Cardiac muscle cell (in vitro differentiated cells and primary cell): ENCODE measurements at regions not wholly inside any gene's neighbourhood (a gene's known extent, or its start where the extent isn't known, plus 50 kb on each side); places are given as distances from the start of the nearest gene placed in this dataset.
"Not testable (repeated sequence)": the region's sequence is repeated elsewhere in the genome, so short reads cannot be mapped to it uniquely, and the experiment has no call there.

Experiments used
- DNase-seq, 2 donors: peaks; one replicate each; pipeline versions ENCODE4 v3.0.0 to v3.0.0-alpha.2; 2010 to 2017; ENCODE audit warnings: low read depth in 1 of 2, low spot score in 1 of 2
- H3K27ac ChIP-seq: fragments of 200-600 bp; sonication (generic); 2 replicates; pipeline ENCODE4 v1.5.1; 2016
- H3K27me3 ChIP-seq: fragments of 200-600 bp; sonication (generic); 2 replicates; pipeline ENCODE4 v1.6.0; 2016; ENCODE audit warnings: control low read depth
- H3K36me3 ChIP-seq: fragments of 200-600 bp; sonication (generic); 2 replicates; pipeline ENCODE4 v1.5.1; 2016; ENCODE audit warnings: control low read depth
- H3K4me1 ChIP-seq: fragments of 200-600 bp; sonication (generic); 2 replicates; pipeline ENCODE4 v1.8.1; 2017; ENCODE audit warnings: low read depth, mild to moderate bottlenecking, mixed run types
- H3K4me3 ChIP-seq: fragments of 200-600 bp; sonication (generic); 2 replicates; pipeline ENCODE4 v1.5.1; 2016; ENCODE audit warnings: mild to moderate bottlenecking
- H3K9me3 ChIP-seq: fragments of 200-600 bp; sonication (generic); 2 replicates; pipeline ENCODE4 v1.5.1; 2017; ENCODE audit warnings: low read depth, mild to moderate bottlenecking, control low read depth
- TF ChIP-seq, protein P1 (sequence below): IDR thresholded peaks from 2 replicates; pipeline ENCODE4 v1.5.1; 2012; ENCODE audit warnings: low read depth, mild to moderate bottlenecking, low read length

DNA sequence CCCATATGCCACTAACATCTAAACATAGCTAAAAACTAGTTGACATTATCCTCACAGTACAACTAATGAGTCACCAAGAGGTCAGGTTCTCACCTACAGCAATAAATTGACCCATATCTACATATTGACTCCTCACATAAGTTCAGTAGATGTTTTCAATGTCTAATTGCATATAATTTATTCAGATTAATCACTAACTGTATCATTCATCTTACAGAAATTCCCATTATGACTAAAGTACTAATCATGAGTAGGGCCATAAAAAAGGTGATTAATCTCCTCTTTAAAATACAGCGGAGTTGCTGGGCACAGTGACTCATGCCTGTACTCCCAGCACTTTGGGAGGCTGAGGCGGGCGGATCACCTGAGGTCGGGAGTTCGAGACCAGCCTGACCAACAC, 82.4 kb upstream of the ST3GAL6 start:
- H3K27me3 ChIP-seq = no peaks in the 10 kb centered on the region

DNA sequence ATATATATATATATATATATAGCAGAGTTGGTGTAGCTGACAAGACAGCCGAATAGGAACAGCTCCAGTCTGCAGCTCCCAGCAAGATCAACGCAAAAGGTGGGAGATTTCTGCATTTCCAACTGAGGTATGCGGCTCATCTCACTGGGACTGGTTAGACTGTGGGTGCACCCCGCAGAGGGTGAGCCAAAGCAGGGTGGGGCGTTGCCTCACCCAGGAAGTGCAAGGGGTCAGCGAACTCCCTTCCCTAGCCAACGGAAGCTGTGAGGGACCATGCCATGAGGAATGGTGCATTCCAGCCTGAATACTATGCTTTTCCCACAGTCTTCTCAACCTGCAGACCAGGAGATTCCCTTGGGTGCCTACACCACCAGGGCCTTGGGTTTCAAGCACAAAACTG, 81.7 kb upstream of the ST3GAL6 start:
- TF ChIP-seq, protein P1, sequence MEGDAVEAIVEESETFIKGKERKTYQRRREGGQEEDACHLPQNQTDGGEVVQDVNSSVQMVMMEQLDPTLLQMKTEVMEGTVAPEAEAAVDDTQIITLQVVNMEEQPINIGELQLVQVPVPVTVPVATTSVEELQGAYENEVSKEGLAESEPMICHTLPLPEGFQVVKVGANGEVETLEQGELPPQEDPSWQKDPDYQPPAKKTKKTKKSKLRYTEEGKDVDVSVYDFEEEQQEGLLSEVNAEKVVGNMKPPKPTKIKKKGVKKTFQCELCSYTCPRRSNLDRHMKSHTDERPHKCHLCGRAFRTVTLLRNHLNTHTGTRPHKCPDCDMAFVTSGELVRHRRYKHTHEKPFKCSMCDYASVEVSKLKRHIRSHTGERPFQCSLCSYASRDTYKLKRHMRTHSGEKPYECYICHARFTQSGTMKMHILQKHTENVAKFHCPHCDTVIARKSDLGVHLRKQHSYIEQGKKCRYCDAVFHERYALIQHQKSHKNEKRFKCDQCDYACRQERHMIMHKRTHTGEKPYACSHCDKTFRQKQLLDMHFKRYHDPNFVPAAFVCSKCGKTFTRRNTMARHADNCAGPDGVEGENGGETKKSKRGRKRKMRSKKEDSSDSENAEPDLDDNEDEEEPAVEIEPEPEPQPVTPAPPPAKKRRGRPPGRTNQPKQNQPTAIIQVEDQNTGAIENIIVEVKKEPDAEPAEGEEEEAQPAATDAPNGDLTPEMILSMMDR = no peak
- Histone ChIP-seq H3K4me3 (no peak overlapping the region), H3K4me1 (no peaks in the 10 kb centered on the region), H3K9me3 (no peaks in the 10 kb centered on the region), H3K27me3 (no peaks in the 10 kb centered on the region), H3K36me3 (no peaks in the 10 kb centered on the region), H3K27ac (no peak overlapping the region)
- no peak for DNase-seq

More for the DNA sequence above, 82.4 kb upstream of the ST3GAL6 start:
- Histone ChIP-seq H3K4me3 (no peak overlapping the region), H3K27ac (no peak overlapping the region), H3K9me3 (no peaks in the 10 kb centered on the region), H3K4me1 (no peaks in the 10 kb centered on the region), H3K36me3 (no peaks in the 10 kb centered on the region)
- no peak for DNase-seq
- TF ChIP-seq, protein P1 = no peak

DNA sequence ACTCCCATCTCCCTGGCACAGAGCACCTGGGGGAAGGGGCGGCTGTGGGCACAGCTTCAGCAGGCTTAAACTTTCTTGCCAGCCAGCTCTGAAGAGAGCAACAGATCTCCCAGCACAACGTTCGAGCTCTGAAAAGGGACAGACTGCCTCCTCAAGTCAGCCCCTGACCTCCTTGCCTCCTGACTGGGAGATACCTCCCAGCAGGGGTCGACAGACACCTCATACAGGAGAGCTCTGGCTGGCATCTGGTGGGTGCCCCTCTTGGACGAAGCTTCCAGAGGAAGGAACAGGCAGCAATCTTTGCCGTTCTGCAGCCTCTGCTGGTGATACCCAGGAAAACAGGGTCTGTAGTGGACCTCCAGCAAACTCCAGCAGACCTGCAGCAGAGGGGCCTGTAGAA, 80.7 kb upstream of the ST3GAL6 start:
- not testable (repeated sequence) for H3K27ac ChIP-seq, H3K4me1 ChIP-seq, H3K27me3 ChIP-seq, H3K9me3 ChIP-seq, DNase-seq, H3K36me3 ChIP-seq, H3K4me3 ChIP-seq

DNA sequence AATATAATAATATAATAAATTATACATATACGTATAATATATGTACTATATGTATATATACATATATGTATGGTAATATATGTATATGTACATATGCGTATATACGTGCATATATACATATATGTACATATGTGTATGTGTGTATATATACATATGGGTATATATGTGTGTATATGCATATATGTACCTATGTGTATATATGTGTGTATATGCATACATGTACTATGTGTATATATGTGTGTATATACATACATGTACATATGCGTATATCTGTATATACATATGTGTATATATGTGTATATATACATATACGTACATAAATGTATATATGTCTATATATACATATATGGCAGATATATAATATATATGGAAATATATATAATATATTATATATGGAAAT, 74.8 kb upstream of the ST3GAL6 start:
- no peaks in the 10 kb centered on the region for H3K4me1 ChIP-seq
- H3K36me3 ChIP-seq = no peaks in the 10 kb centered on the region
- H3K9me3 ChIP-seq = no peaks in the 10 kb centered on the region
- TF ChIP-seq, protein P1 = no peak
- no peak for DNase-seq
- H3K27ac ChIP-seq = no peak overlapping the region
- H3K27me3 ChIP-seq = no peaks in the 10 kb centered on the region
- no peak overlapping the region for H3K4me3 ChIP-seq

DNA sequence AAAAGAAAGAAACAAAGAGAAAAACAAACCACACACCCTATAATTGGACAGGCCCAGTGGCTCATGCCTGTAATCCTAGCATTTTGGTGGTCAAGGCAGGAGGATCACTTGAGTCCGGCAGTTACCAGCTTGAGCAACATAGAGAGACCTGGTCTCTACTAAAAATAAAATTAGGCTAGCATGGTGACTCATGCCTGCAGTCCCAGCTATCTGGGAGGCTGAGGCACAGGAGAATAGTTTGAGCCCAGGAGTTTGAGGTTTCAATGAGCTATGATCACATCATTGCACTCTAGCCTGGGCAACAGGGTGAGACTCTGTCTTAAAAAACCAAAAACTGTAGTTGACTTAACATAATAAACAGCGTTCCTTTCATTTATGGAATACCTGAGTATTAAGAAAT, 72.3 kb upstream of the ST3GAL6 start:
- Histone ChIP-seq H3K9me3 (no peaks in the 10 kb centered on the region), H3K36me3 (no peaks in the 10 kb centered on the region), H3K4me1 (no peaks in the 10 kb centered on the region), H3K27ac (no peak overlapping the region), H3K4me3 (no peak overlapping the region), H3K27me3 (no peaks in the 10 kb centered on the region)
- TF ChIP-seq, protein P1 = no peak
- peak in 1 of 2 donors; percentile 39 for DNase-seq

DNA sequence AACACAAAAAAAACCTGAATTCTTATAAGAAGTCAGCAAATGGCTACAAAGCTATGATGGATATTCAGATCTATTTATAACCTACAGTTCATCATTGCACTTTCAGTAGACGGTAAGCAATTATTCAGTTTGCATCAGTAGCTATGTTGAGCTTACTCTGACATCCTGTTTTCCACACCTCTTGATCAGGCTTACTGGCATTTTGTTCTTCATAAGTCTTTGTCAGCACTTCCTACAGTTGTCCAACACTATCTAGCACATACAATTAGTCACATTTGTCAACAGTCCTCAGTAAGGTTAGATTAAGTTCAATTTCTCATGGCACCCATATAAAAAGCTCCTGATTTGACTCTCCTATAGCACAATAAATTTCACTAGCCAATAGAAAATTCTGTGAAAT, 71.2 kb upstream of the ST3GAL6 start:
- no peaks in the 10 kb centered on the region for H3K9me3 ChIP-seq
- TF ChIP-seq, protein P1 = no peak

More for the DNA sequence above, 71.2 kb upstream of the ST3GAL6 start:
- Histone ChIP-seq H3K36me3 (no peaks in the 10 kb centered on the region), H3K4me3 (no peak overlapping the region), H3K4me1 (no peaks in the 10 kb centered on the region), H3K27ac (no peak overlapping the region), H3K27me3 (no peaks in the 10 kb centered on the region)
- peak; percentile 10 to 26 for DNase-seq
